BLaER1 (cell line): ENCODE measurements at regions not wholly inside any gene's neighbourhood (a gene's known extent, or its start where the extent isn't known, plus 50 kb on each side); places are given as distances from the start of the nearest gene placed in this dataset.
A peak's percentile ranks its signal among the peaks of the same experiment; 100 is the strongest.

Experiments
- H3K27ac ChIP-seq: shearing (Covaris generic); formaldehyde crosslinking; 2 replicates; pipeline ENCODE4 v1.8.1; 2022
- H3K27me3 ChIP-seq: shearing (Covaris generic); formaldehyde crosslinking; 2 replicates; pipeline ENCODE4 v1.8.1; 2022
- H3K36me3 ChIP-seq: shearing (Covaris generic); formaldehyde crosslinking; 2 replicates; pipeline ENCODE4 v1.8.1; 2022
- H3K4me1 ChIP-seq: shearing (Covaris generic); formaldehyde crosslinking; 2 replicates; pipeline ENCODE4 v1.8.1; 2022
- H3K4me2 ChIP-seq: shearing (Covaris generic); formaldehyde crosslinking; 2 replicates; pipeline ENCODE4 v1.8.1; 2022
- H3K4me3 ChIP-seq: shearing (Covaris generic); formaldehyde crosslinking; 2 replicates; pipeline ENCODE4 v1.8.1; 2022
- H3K9ac ChIP-seq: shearing (Covaris generic); formaldehyde crosslinking; 2 replicates; pipeline ENCODE4 v1.8.1; 2022
- H3K9me3 ChIP-seq: shearing (Covaris generic); formaldehyde crosslinking; 2 replicates; pipeline ENCODE4 v1.8.1; 2022
- H4K20me1 ChIP-seq: shearing (Covaris generic); formaldehyde crosslinking; 2 replicates; pipeline ENCODE4 v1.8.1; 2022
- Cebpa-rat ChIP-seq: shearing (Covaris generic); IDR thresholded peaks from 2 replicates; pipeline ENCODE4 v1.8.1; 2022

GRCh38 chr6:147621263-147621662, 112.8 kb downstream of the SAMD5 start:
- Histone ChIP-seq H3K4me1 (no peaks in the 10 kb centered on the region), H3K27ac (no peak overlapping the region), H3K4me3 (no peak overlapping the region), H3K36me3 (no peaks in the 10 kb centered on the region), H3K9me3 (no peaks in the 10 kb centered on the region), H3K27me3 (no peaks in the 10 kb centered on the region), H3K4me2 (no peak overlapping the region), H3K9ac (no peak overlapping the region), H4K20me1 (no peaks in the 10 kb centered on the region)
- no peak for TF ChIP-seq Cebpa-rat

GRCh38 chr6:147621961-147622360, 113.5 kb downstream of the SAMD5 start:
- Histone ChIP-seq H3K27ac (no peak overlapping the region), H3K4me3 (no peak overlapping the region), H3K36me3 (no peaks in the 10 kb centered on the region), H3K9me3 (no peaks in the 10 kb centered on the region), H3K27me3 (no peaks in the 10 kb centered on the region), H3K4me1 (no peaks in the 10 kb centered on the region), H3K4me2 (no peak overlapping the region), H4K20me1 (no peaks in the 10 kb centered on the region), H3K9ac (no peak overlapping the region)
- TF ChIP-seq Cebpa-rat = no peak

DNA sequence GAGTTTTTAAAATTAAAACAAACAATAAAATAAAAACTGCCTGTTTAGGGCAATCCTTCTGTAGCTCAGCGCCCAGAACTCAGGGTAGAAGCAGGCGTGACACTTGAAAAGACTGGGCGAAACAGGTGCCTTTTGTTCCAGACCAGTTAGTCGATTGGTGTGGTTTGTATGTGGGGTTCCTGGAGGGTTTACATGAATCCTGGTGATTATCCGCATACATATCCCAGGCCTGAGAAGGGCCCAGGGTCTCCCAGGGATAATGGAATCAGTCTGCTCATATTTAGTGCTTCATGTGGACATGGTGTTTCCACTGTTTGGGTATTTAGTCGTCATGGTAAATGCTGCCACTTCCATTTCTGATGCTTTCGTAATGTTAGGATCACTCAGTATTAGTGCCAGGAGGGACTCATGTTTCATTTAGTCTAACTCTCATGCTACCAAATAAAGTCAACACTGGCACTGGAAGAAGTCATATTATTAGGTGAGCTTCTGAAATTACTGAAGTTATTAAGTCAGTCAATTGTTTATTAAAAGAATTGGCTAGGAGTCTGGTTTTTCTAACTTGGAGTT, 116.5 kb downstream of the SAMD5 start:
- H3K27me3 ChIP-seq = no peaks in the 10 kb centered on the region
- H3K4me3 ChIP-seq = no peak overlapping the region
- H3K36me3 ChIP-seq = no peaks in the 10 kb centered on the region
- H4K20me1 ChIP-seq = no peaks in the 10 kb centered on the region
- H3K27ac ChIP-seq = no peak overlapping the region
- TF ChIP-seq Cebpa-rat = no peak
- no peak overlapping the region for H3K4me2 ChIP-seq
- no peak overlapping the region for H3K9ac ChIP-seq
- peaks cover 13% of the 10 kb centered on the region; the same call in 1 of the 2 replicates for H3K4me1 ChIP-seq
- no peaks in the 10 kb centered on the region for H3K9me3 ChIP-seq

- no peak for TF ChIP-seq Cebpa-rat
- Histone ChIP-seq H3K27me3 (no peaks in the 10 kb centered on the region), H4K20me1 (no peaks in the 10 kb centered on the region), H3K4me3 (no peak overlapping the region), H3K4me1 (peaks cover 13% of the 10 kb centered on the region; the same call in 1 of the 2 replicates), H3K27ac (no peak overlapping the region), H3K4me2 (no peak overlapping the region), H3K9me3 (no peaks in the 10 kb centered on the region), H3K9ac (no peak overlapping the region), H3K36me3 (no peaks in the 10 kb centered on the region)
Measured at GRCh38 chr6:147625946-147626345, 117.5 kb downstream of the SAMD5 start.

DNA sequence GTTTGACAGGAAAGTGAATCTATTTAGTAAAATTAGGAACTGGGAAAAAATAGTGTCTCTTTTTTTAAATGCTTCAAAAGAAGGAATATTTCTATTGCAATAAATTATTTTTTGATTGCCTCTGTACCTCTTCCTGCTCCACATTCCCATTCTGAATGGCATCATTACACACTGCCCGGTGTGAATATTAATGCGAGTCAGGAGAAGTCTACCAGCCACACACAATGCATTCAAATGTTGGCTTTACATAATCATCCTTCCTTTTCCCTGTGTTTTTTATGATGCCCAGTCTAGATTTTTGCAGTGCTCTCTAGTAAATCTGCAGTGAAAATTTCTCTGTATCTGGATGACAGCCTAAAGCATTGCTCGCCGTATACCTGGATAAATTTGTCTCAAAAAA, 118.9 kb downstream of the SAMD5 start:
- Histone ChIP-seq H3K9me3 (no peaks in the 10 kb centered on the region), H3K4me3 (no peak overlapping the region), H3K4me2 (peak overlapping the region; percentile 25; the same call in 1 of the 2 replicates), H4K20me1 (no peaks in the 10 kb centered on the region), H3K36me3 (no peaks in the 10 kb centered on the region), H3K9ac (no peak overlapping the region), H3K4me1 (peaks cover 13% of the 10 kb centered on the region; the same call in 1 of the 2 replicates), H3K27me3 (no peaks in the 10 kb centered on the region), H3K27ac (no peak overlapping the region)
- TF ChIP-seq Cebpa-rat = no peak

DNA sequence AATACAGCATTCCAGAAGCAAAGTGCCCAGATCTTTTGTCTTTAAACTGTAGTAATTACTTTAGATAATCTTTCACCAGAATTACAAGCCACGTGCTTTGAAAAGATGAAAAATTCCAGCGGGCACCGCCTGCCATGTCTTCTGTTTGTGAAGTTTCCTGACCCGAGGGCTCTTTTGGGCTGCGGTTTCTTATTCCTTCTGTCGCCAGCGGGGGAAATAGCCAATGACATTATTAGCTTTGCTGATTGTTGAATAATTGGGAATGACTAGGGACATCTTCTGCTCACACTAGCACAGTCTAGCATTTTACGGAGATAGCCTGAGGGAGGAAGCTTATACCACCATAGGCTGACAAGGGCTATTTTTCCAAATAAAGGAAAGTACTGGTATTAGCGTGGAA, 124.7 kb downstream of the SAMD5 start:
- Histone ChIP-seq H3K27me3 (no peaks in the 10 kb centered on the region), H3K36me3 (no peaks in the 10 kb centered on the region), H3K27ac (no peak overlapping the region), H3K9ac (no peak overlapping the region), H3K4me2 (no peak overlapping the region), H3K9me3 (peaks cover 8% of the 10 kb centered on the region; the same call in 1 of the 2 replicates), H3K4me1 (peaks cover 1% of the 10 kb centered on the region; the same call in 1 of the 2 replicates), H3K4me3 (no peak overlapping the region), H4K20me1 (no peaks in the 10 kb centered on the region)
- TF ChIP-seq Cebpa-rat = no peak

GRCh38 chr6:147637620-147638195, 129.2 kb downstream of the SAMD5 start:
- Histone ChIP-seq H3K4me1 (0 out of 2 replicates have a peak, but pooled peaks cover 8% of the 10 kb centered on the region), H3K9me3 (peaks cover 8% of the 10 kb centered on the region; the same call in 1 of the 2 replicates), H4K20me1 (no peaks in the 10 kb centered on the region), H3K27me3 (no peaks in the 10 kb centered on the region), H3K27ac (no peak overlapping the region), H3K9ac (no peak overlapping the region), H3K4me3 (no peak overlapping the region), H3K4me2 (no peak overlapping the region), H3K36me3 (no peaks in the 10 kb centered on the region)
- no peak for TF ChIP-seq Cebpa-rat

DNA sequence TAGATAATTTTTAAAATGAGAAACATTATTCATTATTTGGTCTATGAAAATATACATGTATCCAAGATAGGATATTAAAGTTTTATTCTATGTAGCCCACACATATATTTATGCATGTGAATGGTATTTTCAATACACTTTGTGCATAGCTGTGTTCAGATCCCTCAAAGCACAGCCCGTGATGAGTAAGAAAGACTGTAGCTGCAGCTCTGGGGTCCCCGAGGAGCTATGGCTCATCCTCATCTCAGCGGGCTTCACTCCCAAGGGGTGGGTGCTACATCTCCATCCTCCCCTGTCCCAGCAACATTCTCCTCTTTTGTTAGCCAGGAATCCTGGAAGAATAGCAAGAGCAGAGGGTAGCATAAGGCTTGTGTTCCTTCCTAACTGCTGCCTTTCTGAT, 130.8 kb downstream of the SAMD5 start:
- H3K4me1 ChIP-seq = 0 out of 2 replicates have a peak, but pooled peaks cover 8% of the 10 kb centered on the region
- H3K9ac ChIP-seq = no peak overlapping the region
- TF ChIP-seq Cebpa-rat = no peak
- H3K27ac ChIP-seq = no peak overlapping the region
- H3K9me3 ChIP-seq = peaks cover 5% of the 10 kb centered on the region; the same call in 1 of the 2 replicates
- no peaks in the 10 kb centered on the region for H4K20me1 ChIP-seq
- H3K36me3 ChIP-seq = no peaks in the 10 kb centered on the region
- H3K4me3 ChIP-seq = no peak overlapping the region
- no peak overlapping the region for H3K4me2 ChIP-seq
- H3K27me3 ChIP-seq = no peaks in the 10 kb centered on the region

DNA sequence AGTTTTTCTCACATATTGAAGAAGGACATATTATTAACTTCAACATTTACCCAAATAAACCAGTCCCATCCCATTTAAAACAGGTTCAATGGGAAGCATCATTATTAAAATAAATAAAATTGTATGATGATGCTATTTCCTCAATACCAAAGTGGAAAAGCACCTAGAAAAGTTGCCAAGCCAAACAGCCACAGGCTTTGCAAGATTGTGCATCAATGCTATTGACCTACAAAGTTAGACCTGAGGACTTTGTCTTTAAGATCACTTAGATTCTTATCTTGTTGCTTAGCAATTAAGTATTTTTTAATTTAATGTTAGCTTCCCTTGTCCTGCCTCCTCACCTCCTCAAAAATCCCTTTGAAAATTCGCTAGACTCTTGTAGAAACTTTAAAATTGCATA, 132.1 kb downstream of the SAMD5 start:
- no peak overlapping the region for H3K9ac ChIP-seq
- no peak overlapping the region for H3K4me3 ChIP-seq
- H3K36me3 ChIP-seq = no peaks in the 10 kb centered on the region
- TF ChIP-seq Cebpa-rat = no peak
- H3K4me1 ChIP-seq = 0 out of 2 replicates have a peak, but pooled peaks cover 8% of the 10 kb centered on the region
- H3K27me3 ChIP-seq = no peaks in the 10 kb centered on the region
- H3K9me3 ChIP-seq = no peaks in the 10 kb centered on the region
- H3K27ac ChIP-seq = no peak overlapping the region
- H4K20me1 ChIP-seq = no peaks in the 10 kb centered on the region
- no peak overlapping the region for H3K4me2 ChIP-seq

- Histone ChIP-seq H3K4me1 (0 out of 2 replicates have a peak, but pooled peaks cover 8% of the 10 kb centered on the region), H3K4me2 (no peak overlapping the region), H3K9ac (no peak overlapping the region), H3K9me3 (no peaks in the 10 kb centered on the region), H3K36me3 (no peaks in the 10 kb centered on the region), H4K20me1 (no peaks in the 10 kb centered on the region), H3K4me3 (no peak overlapping the region), H3K27me3 (no peaks in the 10 kb centered on the region), H3K27ac (no peak overlapping the region)
- no peak for TF ChIP-seq Cebpa-rat
Measured at GRCh38 chr6:147641511-147641910, 133.0 kb downstream of the SAMD5 start.
